HG02884 (cell line): ENCODE measurements at regions not wholly inside any gene's neighbourhood (a gene's known extent, or its start where the extent isn't known, plus 50 kb on each side); places are given as distances from the start of the nearest gene placed in this dataset.
"Not testable (repeated sequence)": the region's sequence is repeated elsewhere in the genome, so short reads cannot be mapped to it uniquely, and the experiment has no call there.

Experiments
- ATAC-seq: cut with Tn5 transposase; IDR thresholded peaks from one replicate; pipeline ENCODE4 v1.9.1; 2021; ENCODE audit warnings: mild to moderate bottlenecking, moderate library complexity; ENCODE audit not compliant: unreplicated experiment

DNA sequence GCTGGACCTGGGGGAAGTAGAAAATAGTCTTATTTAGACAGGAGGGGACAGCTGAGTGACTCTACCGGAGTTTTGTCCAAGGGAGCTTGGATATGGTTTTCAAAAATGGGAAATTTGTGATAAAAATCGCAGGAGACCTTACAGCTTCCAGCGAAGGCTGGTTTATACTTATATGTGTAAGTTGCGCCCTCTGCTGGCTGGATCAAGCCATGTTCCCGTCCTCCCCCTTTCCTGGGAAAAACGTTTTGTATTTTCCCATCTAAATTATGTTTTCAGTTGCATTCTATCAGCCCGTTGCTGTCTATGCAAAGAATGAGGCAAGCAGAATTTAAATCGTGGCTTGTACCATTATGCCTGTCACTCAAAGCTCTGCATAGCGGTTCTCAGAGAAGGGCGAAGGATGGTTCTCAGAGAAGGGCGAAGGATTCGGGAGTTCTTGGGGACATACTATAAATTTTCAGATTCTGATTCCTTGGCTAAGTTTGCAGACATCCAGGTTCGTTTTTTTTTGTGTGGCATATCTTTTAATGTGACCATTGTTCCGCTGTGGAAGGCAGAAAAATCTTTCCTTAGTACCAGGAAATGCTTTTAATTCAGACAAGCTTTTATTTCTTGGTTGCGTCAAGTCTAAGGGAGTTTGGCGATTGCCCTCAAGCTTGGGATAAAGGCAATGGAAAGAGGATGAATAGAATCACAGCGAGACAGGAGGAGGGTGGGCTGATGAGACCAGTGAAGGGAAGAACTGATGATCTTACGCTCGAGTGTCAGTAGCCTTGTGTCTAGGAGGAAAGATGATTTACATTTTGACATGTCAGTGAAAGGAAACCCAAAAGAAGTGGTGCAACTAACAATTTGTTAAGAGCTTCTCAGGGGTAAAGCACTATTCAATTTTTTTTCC lies 128.5 kb upstream of the ARX start:
- ATAC-seq, result no peak

GRCh38 chrX:25143596-25143995 lies 127.8 kb upstream of the ARX start:
- ATAC-seq, result no peak

DNA sequence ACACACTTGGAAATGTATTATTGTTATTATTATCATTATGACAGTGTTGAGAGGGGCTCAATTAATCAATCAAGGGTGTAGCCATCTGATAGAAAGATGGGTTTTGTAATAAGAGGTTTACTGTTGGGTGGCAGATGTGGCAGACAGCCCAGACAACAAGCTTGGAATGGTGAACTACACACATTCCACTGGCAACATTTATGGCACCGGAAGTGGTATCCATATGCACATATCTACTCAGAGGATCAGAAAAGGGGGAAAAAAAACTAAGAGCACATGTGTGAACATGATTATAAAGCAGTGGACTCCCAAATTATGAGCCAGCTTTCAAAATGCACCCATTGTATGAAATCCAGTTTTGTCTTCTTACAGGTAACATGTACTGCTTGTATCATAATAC lies 125.9 kb upstream of the ARX start:
- ATAC-seq, result no peak

DNA sequence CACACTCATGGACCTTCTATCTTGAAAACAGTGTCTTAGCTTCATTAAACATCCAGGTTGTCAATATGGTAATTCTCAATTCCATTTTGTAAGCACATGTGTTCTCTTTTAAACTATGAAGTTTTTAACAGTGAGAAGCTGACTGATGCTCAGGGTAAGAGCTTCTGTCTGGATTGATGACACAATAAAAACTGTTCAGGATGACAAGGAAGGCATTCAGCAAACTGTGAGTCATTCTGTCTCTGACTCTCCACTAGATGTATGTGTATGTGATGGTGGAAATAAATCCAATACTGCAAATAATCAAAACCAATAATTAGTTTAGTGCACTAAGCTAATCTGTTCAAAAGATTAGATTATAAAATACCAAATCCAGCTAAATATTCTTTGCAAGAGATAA lies 115.3 kb upstream of the ARX start:
- no peak for ATAC-seq

DNA sequence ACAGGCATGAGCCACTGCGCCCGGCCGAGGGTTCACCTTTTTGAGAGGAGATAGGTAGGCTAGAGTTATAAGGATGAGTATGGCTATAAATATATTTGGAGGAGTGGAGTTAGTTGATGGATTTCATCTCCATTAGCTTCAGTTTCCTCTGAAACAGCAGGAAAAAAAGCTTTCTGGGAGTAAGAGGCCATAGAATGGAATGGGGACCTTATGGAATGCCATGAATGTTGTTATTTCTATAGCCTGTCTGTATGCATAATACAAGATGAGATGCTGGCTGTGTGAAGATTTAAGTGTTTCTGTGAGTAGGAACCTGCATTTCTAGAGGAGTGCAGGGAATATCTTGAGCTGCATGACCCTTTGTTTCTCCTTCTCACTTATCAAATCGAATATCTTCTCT lies 114.9 kb upstream of the ARX start:
- ATAC-seq, result no peak

GRCh38 chrX:25125483-25125882 lies 109.7 kb upstream of the ARX start:
- ATAC-seq, result no peak

- no peak for ATAC-seq
Observed at GRCh38 chrX:25124391-25124790, 108.6 kb upstream of the ARX start.

DNA sequence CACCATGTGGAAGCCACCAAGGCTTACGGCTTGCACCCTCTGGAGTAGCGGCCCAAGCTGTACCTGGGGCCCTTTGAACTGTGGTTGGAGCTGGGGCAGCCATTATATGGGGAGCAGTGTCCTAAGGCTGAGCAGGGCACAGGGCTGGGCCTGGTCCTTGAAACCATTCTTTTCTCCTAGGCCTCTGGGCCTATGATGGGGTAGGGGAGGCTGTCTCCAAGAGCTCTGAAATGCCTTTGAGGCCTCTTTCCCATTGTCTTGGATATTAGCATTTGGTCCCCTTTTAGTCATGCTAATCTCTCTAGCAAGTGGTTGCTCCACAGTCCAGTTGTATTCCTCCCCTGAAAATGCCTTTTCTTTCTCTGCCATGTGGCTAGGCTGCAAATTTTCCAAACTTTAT lies 96.4 kb upstream of the ARX start:
- no peak for ATAC-seq

DNA sequence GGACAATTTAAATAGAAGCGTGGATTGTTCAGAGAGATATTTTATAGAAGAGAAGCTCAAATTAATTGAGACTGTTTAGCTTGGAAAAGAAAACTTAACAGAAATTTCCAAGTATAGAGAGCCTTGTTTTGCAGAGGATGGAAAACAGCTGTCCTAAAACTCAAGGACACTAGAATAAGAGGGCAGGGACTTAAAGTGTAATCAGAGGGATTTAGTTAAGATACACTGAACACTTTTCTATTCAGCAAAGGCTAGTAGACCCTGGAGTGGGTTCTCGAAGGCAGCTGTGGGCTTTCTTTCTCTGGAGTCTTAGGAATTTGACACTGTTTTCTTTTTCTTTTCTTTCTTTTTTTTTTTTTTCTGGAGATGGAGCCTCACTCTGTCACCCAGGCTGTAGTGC lies 92.7 kb upstream of the ARX start:
- no peak for ATAC-seq

DNA sequence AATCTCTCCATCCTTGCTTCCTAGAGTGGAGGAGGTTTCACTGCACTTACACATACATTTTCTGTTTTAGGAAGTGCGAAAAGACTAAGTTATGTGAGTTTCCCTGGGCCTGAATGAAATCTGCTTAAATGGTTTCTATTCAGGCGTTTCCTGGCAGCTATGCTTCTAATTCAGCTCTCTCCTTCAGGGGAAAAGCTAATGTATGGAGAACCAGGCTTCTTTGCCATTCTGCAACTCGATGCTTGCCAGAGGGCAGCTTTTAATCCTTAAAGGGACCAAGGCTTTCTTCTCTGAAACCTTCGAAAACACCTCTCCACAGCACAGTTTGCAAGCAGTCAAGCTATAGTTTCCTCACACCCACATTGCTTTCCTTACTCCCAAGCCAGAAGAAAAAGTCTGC lies 89.5 kb upstream of the ARX start:
- no peak for ATAC-seq

DNA sequence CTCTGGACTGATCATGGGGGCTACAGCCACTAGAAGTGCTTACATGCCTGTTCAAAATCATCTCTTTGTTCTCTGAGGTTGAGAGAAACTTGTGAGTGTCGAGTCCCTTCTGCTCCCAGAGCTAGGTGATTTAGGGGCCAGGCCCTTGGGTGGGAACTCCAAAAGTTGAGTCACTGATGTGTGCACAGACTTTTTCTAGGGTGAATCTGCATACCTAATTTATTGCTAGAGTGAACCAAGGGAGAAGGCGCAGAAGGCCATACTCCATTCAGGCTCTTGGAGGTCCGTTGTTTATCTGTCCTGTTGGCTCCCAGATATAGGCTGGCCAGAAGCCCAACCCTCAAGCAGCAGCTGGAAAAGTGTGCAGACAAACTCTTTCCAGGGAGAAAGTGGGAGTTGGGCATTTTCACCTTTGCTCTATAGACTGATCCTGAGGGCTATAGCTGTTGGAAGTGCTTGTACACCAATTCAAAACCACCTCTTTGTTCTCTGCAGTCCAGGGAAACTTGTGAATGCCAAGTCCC lies 80.8 kb upstream of the ARX start:
- ATAC-seq, result no peak

- ATAC-seq, result not testable (repeated sequence)
Observed at GRCh38 chrX:25091152-25091551, 75.4 kb upstream of the ARX start.

- ATAC-seq, result no peak
Observed at GRCh38 chrX:25084446-25084845, 68.7 kb upstream of the ARX start.

DNA sequence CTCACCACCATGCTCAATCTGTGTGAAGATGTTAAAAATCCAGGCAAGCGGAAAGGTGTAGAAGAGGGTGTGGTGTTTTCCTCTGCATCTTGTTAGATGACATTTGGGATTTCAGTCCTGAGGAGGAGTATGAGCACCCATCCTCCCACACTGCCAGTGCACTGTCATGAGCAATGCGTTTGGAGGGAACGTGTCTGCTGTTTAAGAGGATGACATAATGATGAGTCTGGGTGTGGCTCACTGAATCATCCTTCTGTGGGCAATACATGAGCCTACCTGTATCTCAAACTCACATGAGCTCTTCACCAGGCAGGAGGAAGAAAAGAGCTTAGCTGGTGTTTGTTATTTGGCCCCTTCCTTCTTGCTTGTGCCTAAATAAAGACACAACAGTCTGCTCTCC lies 67.9 kb upstream of the ARX start:
- ATAC-seq, result no peak

- ATAC-seq, result no peak
Observed at GRCh38 chrX:25079020-25079419, 63.3 kb upstream of the ARX start.

GRCh38 chrX:25076941-25077500 lies 61.3 kb upstream of the ARX start:
- no peak for ATAC-seq

DNA sequence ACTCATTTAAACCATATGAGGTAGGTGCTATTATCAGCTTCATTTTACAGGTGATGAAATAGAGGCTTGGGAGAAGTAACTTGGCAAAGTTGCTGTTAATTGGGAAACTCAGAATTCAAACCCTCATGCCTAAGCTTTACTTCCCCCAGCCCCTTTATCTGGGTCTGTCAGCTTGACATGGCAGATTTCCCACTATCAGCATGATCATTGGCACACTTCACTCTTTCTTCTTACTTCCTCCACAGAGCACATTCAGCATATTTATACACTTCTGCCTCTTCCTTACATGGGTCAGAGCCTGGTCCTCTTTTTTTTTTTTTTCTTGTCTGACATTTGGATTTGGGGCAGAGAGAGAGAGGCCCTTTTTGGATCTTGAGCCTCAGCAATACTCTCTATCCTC lies 56.5 kb upstream of the ARX start:
- no peak for ATAC-seq

DNA sequence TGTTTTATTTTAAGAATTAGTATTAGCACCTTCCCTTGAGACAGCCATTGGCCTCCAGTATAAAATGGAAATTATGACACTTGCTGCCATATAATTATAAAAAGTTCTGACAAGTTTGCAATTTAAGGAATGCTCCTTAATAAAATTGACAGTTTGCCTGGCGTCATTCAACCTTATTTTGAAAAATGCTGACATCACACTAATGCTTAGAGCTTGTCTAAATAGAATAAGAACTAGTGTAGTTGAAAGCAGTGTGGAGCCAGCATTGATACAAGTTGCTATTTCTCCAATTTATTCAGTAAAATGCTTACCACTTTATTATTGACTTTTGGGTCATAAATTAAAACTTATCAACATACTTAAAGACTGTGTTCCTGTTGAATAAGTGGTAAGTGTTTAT lies 54.3 kb upstream of the ARX start:
- ATAC-seq, result no peak

DNA sequence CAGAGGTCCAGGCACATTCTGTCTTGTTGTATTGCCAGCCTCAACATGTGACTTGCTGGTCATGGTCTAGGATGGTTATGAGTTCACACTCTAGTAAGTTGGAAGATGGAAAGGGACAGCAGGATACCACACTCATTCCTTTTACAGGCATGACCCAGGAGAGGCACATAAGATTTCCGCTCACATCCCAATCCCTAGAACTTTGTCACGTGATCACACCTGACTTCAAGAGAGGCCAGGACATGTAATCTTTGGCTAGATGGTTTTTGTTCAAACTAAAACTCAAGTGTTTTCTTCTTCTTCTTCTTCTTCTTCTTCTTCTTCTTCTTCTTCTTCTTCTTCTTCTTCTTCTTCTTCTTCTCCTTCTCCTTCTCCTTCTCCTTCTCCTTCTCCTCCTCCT lies 53.4 kb upstream of the ARX start:
- ATAC-seq, result no peak

DNA sequence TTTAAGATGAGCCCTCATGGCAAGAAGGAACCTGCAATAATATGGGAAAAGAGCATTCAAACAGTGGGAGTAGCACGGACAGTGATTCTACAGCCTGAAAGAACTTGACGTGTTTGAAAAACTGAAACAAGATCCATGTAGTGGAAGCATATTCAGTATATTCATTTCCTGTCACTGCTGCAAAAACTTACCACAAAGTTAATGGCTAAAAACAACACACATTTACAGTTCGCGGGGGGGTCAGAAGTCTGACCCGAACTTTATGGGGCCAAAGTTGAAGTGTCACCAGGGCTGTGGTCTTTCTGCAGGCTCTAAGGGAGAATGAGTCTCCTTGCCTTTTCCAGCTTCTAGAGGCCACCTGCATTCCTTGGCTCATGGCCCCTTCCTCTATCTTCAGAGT lies 52.6 kb upstream of the ARX start:
- ATAC-seq, result no peak

GRCh38 chrX:25067271-25068172 lies 51.8 kb upstream of the ARX start:
- peak; percentile 66 for ATAC-seq
